HG03039 (cell line): ENCODE measurements at regions not wholly inside any gene's neighbourhood (a gene's known extent, or its start where the extent isn't known, plus 50 kb on each side); places are given as distances from the start of the nearest gene placed in this dataset.
"Not testable (repeated sequence)": the region's sequence is repeated elsewhere in the genome, so short reads cannot be mapped to it uniquely, and the experiment has no call there.

Experiments used
- ATAC-seq: cut with Tn5 transposase; IDR thresholded peaks from one replicate; pipeline ENCODE4 v1.9.1; 2021; ENCODE audit warnings: mild to moderate bottlenecking, moderate library complexity; ENCODE audit not compliant: unreplicated experiment

GRCh38 chr20:29319725-29320124, 1937.7 kb upstream of the DEFB115 start:
- no peak for ATAC-seq

GRCh38 chr20:29320216-29320949, 1937.1 kb upstream of the DEFB115 start:
- not testable (repeated sequence) for ATAC-seq

GRCh38 chr20:29323631-29324515, 1933.6 kb upstream of the DEFB115 start:
- ATAC-seq = not testable (repeated sequence)

- ATAC-seq = not testable (repeated sequence)
Measured at GRCh38 chr20:29324516-29325303, 1932.8 kb upstream of the DEFB115 start.

GRCh38 chr20:29325304-29325640, 1932.2 kb upstream of the DEFB115 start:
- ATAC-seq = no peak

GRCh38 chr20:29325781-29326180, 1931.7 kb upstream of the DEFB115 start:
- ATAC-seq = not testable (repeated sequence)

GRCh38 chr20:29326376-29327070, 1930.9 kb upstream of the DEFB115 start:
- no peak for ATAC-seq

GRCh38 chr20:29327600-29328420, 1929.7 kb upstream of the DEFB115 start:
- not testable (repeated sequence) for ATAC-seq

GRCh38 chr20:29330429-29331115, 1926.9 kb upstream of the DEFB115 start:
- not testable (repeated sequence) for ATAC-seq

GRCh38 chr20:29349836-29350235, 1907.6 kb upstream of the DEFB115 start:
- ATAC-seq = no peak

GRCh38 chr20:29375937-29376336, 1881.5 kb upstream of the DEFB115 start:
- ATAC-seq = not testable (repeated sequence)

GRCh38 chr20:29392853-29393252, 1864.6 kb upstream of the DEFB115 start:
- ATAC-seq = not testable (repeated sequence)

GRCh38 chr20:29408034-29408695, 1849.3 kb upstream of the DEFB115 start:
- ATAC-seq = no peak

GRCh38 chr20:29408707-29409106, 1848.8 kb upstream of the DEFB115 start:
- ATAC-seq = not testable (repeated sequence)

GRCh38 chr20:29409160-29409689, 1848.2 kb upstream of the DEFB115 start:
- not testable (repeated sequence) for ATAC-seq

- no peak for ATAC-seq
Measured at GRCh38 chr20:29409833-29410805, 1847.3 kb upstream of the DEFB115 start.

- no peak for ATAC-seq
Measured at GRCh38 chr20:29410806-29411457, 1846.5 kb upstream of the DEFB115 start.
